Coronary artery (tissue), 2 donors: ENCODE measurements at regions not wholly inside any gene's neighbourhood (a gene's known extent, or its start where the extent isn't known, plus 50 kb on each side); places are given as distances from the start of the nearest gene placed in this dataset.
A peak's percentile ranks its signal among the peaks of the same experiment; 100 is the strongest.

ENCODE experiments used
- DNase-seq: peaks from one replicate; pipeline ENCODE4 v3.0.0-alpha.2; 2017; ENCODE audit warnings: low spot score
- H3K27ac ChIP-seq, 2 donors: fragments of 200-600 bp; sonication (generic); one replicate each; pipeline ENCODE4 v1.5.1; 2016 to 2019
- H3K4me3 ChIP-seq: fragments of 200-600 bp; sonication (generic); 2 replicates; pipeline ENCODE4 v1.5.1; 2016; ENCODE audit warnings: mild to moderate bottlenecking, moderate library complexity
- CTCF ChIP-seq: fragments of 200-600 bp; sonication (generic); IDR thresholded peaks from one replicate; pipeline ENCODE4 v1.5.1; 2019; ENCODE audit warnings: antibody characterized with exemption

- DNase-seq: no peak
- TF ChIP-seq CTCF: no peak
- H3K4me3 ChIP-seq: no peak overlapping the region
- H3K27ac ChIP-seq: no peak overlapping the region
Observed at GRCh38 chr3:178193846-178194245, 342.4 kb upstream of the KCNMB2 start.

GRCh38 chr3:178194539-178194938 is 341.7 kb upstream of the KCNMB2 start:
- Histone ChIP-seq H3K4me3 (no peak overlapping the region), H3K27ac (peak overlapping the region; percentile 3 to 56)
- TF ChIP-seq CTCF: no peak
- no peak for DNase-seq

GRCh38 chr3:178195824-178196223 is 340.4 kb upstream of the KCNMB2 start:
- no peak for TF ChIP-seq CTCF
- H3K4me3 ChIP-seq: no peak overlapping the region
- DNase-seq: no peak

GRCh38 chr3:178198329-178198728 is 337.9 kb upstream of the KCNMB2 start:
- TF ChIP-seq CTCF: no peak
- no peak overlapping the region for H3K4me3 ChIP-seq
- no peak overlapping the region for H3K27ac ChIP-seq
- DNase-seq: no peak

More at GRCh38 chr3:178195824-178196223, 340.4 kb upstream of the KCNMB2 start:
- H3K27ac ChIP-seq: peak overlapping the region in 1 of 2 donors; percentile 56

- Histone ChIP-seq H3K4me3 (no peak overlapping the region), H3K27ac (no peak overlapping the region)
- no peak for TF ChIP-seq CTCF
- DNase-seq: no peak
Observed at GRCh38 chr3:178200316-178200715, 335.9 kb upstream of the KCNMB2 start.

- no peak for DNase-seq
- no peak overlapping the region for H3K27ac ChIP-seq
- H3K4me3 ChIP-seq: no peak overlapping the region
- no peak for TF ChIP-seq CTCF
Observed at GRCh38 chr3:178201714-178202113, 334.5 kb upstream of the KCNMB2 start.

GRCh38 chr3:178202194-178202593 is 334.0 kb upstream of the KCNMB2 start:
- no peak for DNase-seq
- H3K4me3 ChIP-seq: no peak overlapping the region
- no peak overlapping the region for H3K27ac ChIP-seq
- no peak for TF ChIP-seq CTCF
